HG03558 (cell line): ENCODE measurements at regions not wholly inside any gene's neighbourhood (a gene's known extent, or its start where the extent isn't known, plus 50 kb on each side); places are given as distances from the start of the nearest gene placed in this dataset.
"Not testable (repeated sequence)": the region's sequence is repeated elsewhere in the genome, so short reads cannot be mapped to it uniquely, and the experiment has no call there.

Source experiments
- ATAC-seq: cut with Tn5 transposase; IDR thresholded peaks from one replicate; pipeline ENCODE4 v1.9.1; 2021; ENCODE audit warnings: moderate number of reproducible peaks; ENCODE audit not compliant: unreplicated experiment; ENCODE audit errors: extremely low read depth

DNA sequence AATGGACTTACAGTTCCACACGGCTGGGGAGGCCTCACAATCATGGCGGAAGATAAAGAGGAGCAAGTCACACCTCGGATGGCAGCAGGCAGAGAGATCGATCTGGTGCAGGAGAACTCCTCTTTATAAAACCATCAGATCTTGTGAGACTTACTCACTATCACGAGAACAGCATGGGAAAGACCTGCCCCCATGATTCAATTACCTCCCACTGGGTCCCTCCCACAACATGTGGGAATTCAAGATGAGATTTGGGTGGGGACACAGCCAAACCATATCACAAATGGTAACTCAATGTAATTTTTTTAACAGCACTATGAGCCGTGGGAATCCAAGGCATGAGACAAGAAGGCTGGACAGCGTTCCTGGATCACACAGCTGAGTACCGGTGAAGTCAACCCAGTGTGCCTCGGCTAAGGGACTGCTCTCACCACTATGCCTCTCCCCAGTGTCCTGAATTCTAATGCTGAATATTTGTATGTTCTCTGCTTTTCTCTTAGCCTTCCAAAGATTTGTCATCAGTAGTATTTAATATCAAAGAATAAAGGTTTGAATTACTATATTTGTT, 84.3 kb downstream of the IRS2 start:
- not testable (repeated sequence) for ATAC-seq

GRCh38 chr13:109700176-109700575, 86.2 kb downstream of the IRS2 start:
- ATAC-seq: no peak

GRCh38 chr13:109699628-109700071, 86.7 kb downstream of the IRS2 start:
- ATAC-seq: no peak

DNA sequence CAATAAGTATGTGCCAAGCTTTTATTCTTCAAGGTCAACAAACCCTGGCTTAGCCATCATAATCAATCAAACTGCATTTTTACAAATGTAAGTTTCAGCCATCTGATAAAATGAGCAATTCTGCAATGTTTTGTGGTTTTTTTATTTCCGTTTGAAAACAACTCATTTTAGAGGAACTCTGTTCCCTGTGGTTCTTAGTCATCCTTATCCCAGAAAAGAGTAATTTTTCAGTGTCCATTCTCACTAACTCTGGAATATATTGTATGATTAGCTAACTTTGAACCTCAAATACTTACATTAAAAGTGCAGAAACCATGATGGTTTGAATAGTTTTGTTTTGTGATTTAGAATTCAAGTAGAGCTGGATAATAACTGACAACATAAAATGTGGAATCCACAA, 87.6 kb downstream of the IRS2 start:
- no peak for ATAC-seq

- ATAC-seq: no peak
These were observed 88.4 kb downstream of the IRS2 start for GRCh38 chr13:109697936-109698335.

DNA sequence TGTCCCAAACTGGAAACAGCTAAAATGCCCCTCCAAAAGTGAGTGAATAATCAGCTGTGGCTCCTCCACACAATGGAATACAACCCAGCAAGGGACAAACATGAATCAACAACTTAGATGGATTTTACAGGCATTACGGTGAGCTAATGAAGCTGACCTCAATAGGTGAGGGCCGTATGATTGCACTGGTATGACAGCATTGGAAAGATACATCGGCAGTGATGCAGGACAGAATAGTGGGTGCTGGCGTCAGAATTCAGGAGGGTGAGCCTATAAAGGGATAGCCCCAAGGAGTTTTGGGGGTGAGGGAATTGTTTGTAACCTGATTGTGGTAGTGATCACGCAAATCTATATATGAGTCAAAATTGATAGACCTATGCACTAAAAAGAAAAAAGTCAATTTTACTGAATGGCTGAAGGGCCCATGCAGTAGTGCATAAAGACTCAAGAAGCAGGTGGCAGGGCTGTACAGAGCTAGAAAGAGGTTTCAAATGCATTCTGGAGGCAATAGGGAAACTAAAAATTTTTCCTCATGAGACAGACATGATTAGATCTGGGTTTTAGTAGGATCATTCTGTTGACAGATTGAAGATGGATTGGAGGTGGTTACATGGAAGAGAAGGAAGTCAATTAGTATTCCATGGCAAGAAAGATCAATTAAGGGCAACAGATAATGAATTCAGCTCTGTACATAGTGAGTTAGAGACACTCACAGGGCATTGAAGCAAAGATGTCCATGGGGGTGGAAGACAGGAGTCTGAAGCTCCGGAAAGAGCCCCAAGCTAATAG, 90.8 kb downstream of the IRS2 start:
- ATAC-seq: no peak

GRCh38 chr13:109694972-109695371, 91.4 kb downstream of the IRS2 start:
- ATAC-seq: no peak

DNA sequence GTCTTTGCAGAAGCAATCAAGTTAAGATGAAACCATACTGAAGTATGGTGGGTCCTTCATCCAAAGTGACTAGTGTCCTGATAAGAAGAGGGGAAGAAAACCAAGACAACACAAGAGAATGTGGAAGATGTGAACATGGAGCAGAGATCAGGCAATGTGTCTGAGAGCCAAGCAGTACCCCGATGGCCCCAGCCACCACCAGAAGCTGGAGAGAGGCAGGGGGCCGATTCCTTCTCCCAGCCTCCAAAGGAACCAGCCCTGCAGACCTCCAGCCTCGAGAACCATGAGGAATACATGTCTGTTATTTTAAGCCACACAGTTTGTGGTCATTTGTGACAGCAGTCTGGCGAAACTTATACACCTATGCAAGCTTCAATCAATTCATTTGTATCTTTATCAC, 93.2 kb downstream of the IRS2 start:
- no peak for ATAC-seq

GRCh38 chr13:109691689-109692088, 94.7 kb downstream of the IRS2 start:
- no peak for ATAC-seq

DNA sequence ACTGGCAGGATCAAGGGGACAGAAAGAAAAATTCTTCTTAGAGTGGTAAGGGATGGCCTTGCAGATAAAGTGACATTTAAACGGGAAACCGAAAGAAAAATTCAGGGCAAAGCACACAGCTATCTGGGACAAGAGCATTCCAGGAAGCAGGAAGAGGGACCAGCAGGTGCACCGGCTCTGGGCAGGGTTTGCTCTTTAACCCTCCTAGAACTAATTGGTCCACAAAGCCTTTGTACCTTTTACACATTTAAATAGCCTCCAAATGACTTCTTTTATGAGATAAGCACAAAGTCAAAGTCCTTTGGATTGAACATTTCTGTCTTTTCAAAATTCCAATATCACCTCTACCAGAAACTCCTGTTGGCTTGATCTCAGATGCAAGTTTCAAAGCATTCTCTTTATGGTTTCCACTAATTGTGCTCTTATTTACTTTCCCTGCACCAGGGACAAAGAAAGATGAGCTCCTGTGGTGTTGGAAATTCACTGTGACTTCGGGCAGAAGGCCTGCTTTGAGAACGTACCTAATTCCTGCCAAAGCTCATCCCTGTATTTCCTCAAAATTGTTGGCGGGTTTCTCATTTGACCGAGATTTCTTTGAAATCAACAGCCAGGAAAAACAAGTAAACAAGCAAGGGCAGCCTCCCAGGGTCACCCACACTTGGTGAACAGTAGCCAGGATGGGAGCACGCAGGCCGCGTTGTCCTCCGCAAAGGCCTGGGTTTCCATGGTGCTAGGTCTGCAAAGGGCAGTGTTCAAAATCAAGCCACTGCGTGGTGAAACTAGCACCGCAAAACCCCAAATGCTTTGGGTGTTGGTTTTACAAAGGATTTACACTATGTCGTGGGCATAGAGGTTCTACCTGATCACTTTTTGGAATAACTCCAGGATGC, 98.6 kb downstream of the IRS2 start:
- ATAC-seq: no peak

DNA sequence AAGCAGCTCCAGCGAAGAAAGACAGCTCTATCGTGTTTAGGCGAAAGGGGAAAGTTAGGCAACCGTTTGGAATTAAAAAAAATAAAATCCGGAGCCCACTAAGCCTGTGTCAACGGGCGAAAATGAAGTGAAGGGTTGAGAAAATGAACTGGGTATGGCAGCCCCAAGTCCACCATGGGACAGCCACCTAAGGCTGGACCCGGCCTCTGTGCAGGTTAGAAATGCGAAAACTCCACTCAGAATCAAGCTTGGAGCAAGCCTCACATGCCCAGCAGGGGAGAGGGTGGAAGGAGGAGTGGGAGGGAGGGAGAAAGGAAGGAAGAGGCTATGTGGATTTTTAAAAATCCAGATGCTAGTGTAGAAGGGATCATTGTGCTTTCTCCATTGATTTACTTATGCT, 101.2 kb downstream of the IRS2 start:
- ATAC-seq: no peak

- ATAC-seq: no peak
These were observed 101.6 kb downstream of the IRS2 start for GRCh38 chr13:109684824-109685202.

DNA sequence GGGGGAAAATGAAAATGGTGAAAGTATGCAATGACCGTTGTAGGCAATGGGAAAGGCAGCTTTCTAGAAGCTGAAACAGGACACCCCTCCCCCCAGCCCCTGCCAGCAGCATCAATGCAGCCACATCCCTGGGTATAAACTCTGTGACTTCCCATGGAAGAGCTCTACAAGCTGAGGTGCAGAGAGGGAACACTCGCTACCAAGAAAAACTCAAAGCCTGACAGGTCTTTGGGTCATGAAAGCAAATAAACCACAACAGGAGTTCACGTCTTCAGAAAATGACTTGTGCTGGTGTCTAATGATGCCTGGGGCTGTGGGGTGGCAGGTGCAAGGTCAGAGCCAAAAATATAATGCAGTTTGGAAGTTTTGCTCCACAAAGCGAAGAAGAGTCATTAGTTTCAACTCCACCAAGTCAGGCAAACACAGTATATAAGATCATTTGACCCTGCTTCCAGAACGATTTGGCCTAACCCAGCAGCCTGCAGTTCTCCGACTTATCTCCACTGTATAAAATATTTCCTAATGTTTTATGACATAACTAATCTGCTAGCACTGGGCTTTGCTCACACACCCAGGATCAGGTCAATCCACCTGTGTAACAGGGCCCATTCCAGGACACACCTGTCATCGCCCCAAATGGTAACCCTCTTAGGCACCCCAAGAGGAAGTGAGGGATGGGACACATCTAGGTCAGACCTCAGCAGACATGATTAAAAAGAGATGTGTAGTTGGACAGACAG, 102.1 kb downstream of the IRS2 start:
- ATAC-seq: no peak

DNA sequence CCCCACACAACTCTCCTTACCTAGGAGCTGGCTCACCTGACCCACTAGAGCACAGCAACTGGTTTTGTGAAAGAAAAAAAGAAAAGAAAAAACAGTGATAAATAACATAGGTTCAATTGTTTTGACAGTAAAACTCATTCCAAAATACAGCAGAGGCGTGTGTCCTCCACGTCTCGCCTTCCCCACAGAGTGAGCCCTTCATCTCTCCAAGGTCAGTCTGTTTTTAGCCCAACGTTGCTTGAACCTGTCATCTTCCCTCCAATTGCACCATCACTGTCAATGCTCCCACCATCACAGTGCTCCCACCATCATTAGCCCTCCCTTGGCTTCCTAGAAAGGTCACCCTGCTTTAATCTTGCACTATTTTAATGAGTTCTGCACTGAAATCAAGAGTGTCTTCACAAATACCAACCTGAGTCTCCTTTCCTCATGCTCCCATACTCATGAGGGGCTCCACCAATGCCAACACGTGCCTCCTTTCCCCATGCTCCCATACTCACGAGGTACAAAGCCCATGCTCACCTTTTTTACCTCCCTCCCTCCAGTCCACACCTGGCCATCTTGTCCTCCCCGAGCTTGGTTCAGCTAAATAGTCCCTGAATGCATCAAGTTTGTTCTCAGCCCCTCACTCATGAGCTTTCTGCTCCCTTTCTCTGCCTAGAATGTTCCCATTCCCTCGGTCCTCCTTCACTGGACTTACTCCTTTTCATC, 103.7 kb downstream of the IRS2 start:
- no peak for ATAC-seq

DNA sequence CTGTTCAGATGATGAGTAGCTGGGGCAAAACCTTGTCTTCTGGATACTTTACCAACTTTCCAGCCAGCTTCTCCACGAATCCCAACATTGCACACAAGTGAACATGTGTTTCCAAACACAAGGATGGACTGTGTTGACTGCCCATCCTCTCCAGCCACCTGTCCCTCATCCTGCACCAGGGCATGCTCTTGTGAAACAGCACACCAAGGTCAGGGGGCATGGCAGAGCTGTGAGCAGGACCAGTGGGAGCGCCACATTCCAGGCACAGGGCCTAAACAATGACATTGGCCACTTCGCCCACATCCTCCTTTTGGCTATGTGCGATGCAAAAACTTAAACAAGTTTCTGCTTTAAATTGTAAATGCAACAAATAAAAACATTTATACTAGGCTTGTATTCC, 105.5 kb downstream of the IRS2 start:
- no peak for ATAC-seq

DNA sequence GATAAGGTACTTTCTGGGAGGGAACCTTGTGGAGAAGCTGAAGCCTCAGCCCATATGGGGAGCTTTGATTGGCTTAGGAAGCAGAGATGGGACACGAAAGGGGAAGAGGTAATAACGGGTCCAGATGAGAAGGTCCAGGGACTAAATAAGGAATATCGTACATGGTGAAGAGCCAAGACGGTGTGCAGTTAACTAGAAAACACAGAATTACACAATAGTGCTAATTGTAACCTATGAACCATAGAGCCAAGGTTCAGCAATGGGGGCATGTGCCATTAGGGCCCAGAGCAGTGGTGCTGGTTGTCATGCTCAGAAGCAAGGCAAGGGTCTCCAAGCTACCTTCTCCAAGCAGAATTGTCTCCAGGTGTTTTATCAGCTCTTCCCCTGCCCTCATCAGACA, 106.1 kb downstream of the IRS2 start:
- no peak for ATAC-seq

- no peak for ATAC-seq
These were observed 107.9 kb downstream of the IRS2 start for GRCh38 chr13:109678459-109678858.

DNA sequence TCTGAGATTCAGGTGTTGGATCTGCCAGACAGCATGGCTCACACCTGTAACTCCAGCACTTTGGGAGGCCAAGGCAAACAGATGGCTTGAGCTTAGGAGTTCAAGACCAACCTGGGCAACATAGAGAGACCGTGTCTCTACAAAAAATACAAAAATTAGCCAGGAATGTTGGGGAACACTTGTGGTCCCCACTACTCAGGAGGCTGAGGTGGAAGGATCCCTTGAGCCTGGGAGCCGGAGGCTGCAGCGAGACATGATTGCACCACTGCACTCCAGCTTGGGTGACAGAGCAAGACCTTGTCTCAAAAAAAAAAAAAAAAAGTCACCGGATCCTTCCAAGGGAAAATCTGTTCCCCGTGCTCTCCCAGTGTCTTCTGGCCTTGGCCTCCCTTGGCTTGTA, 109.2 kb downstream of the IRS2 start:
- ATAC-seq: no peak

DNA sequence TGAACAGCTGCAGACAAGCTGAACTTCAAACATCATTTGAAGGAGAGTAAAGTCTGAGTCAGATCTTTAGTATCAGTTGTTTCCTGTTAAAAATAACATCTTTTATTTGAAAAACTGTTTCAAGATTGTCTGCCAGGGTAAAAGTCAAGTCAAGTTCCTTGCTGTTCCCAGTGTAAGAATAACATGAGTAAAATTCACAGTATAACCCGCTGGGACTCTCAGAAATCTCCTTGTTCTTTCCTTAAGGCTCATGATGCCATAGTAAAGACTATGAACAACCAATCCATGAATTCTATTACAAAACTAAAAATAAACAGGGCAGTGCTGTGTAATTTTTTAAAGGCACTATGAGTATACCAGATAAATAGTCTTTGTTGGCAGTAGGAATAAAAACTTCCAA, 112.9 kb downstream of the IRS2 start:
- ATAC-seq: no peak

DNA sequence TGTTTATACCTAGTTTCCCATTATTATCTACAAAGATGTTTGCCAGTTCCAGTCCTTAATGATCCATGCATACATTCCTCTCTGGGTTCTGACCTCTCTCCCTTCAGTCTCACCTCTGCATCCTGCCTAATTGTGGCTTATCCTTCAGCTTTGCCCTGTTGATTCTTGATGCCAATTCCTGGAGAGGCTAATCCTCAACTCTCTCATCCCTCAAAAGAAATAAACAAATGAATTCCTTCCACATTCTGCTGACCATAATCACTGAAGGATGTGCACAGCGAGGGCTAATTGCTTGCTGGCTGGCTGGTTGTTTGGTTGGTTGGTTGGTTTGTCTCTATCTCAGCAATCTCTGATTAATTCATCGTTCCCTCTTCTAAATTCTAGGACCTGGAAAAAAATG, 113.8 kb downstream of the IRS2 start:
- no peak for ATAC-seq
